Activated CD4-positive, alpha-beta T cell treated with anti-CD3 and anti-CD28 coated beads for 36 hours (primary cell): ENCODE measurements at regions not wholly inside any gene's neighbourhood (a gene's known extent, or its start where the extent isn't known, plus 50 kb on each side); places are given as distances from the start of the nearest gene placed in this dataset.

Experiments used
- ATAC-seq: fragments of 200-7000 bp; cut with Tn5 transposase; one replicate; pipeline ENCODE4 v1.10.0; 2021; ENCODE audit warnings: mild to moderate bottlenecking, moderate library complexity
- CTCF ChIA-PET: fragments of 350-600 bp; sonication (Branson Sonifier 250); formaldehyde crosslinking; loops from one replicate; lab custom pipeline; 2021; ENCODE audit warnings: antibody characterized with exemption; lab: Charles Lee
- POLR2A ChIA-PET: fragments of 350-600 bp; sonication (Branson Sonifier 250); formaldehyde crosslinking; loops from one replicate; lab custom pipeline; 2021; ENCODE audit warnings: antibody characterized with exemption, inconsistent platforms; lab: Charles Lee
- DNase-seq: peaks from one replicate; pipeline ENCODE4 v3.0.0-alpha.2; 2020
- H3K27ac Mint-ChIP-seq: one replicate; pipeline ENCODE4 v1.8.0; 2021; ENCODE audit warnings: mixed read lengths
- H3K27me3 Mint-ChIP-seq: one replicate; pipeline ENCODE4 v1.8.0; 2021; ENCODE audit warnings: mixed read lengths
- H3K36me3 Mint-ChIP-seq: one replicate; pipeline ENCODE4 v1.8.0; 2021; ENCODE audit warnings: low read depth, mixed read lengths
- H3K4me1 Mint-ChIP-seq: one replicate; pipeline ENCODE4 v1.8.0; 2021; ENCODE audit warnings: mixed read lengths
- H3K4me3 Mint-ChIP-seq: one replicate; pipeline ENCODE4 v1.8.0; 2021; ENCODE audit warnings: mild to moderate bottlenecking, moderate library complexity, mixed read lengths
- H3K9me3 Mint-ChIP-seq: one replicate; pipeline ENCODE4 v1.8.0; 2021; ENCODE audit warnings: low read depth, mixed read lengths
- intact Hi-C, 2 experiments: fragments of 100-400 bp; cut with DNase I in 1 of 2; cut with micrococcal nuclease in 1 of 2; formaldehyde crosslinking; loops; one replicate each; pipeline versions ENCODE4 v1.14.2 to v1.15.1; 2022 to 2024; cut with DNase I, micrococcal nuclease

DNA sequence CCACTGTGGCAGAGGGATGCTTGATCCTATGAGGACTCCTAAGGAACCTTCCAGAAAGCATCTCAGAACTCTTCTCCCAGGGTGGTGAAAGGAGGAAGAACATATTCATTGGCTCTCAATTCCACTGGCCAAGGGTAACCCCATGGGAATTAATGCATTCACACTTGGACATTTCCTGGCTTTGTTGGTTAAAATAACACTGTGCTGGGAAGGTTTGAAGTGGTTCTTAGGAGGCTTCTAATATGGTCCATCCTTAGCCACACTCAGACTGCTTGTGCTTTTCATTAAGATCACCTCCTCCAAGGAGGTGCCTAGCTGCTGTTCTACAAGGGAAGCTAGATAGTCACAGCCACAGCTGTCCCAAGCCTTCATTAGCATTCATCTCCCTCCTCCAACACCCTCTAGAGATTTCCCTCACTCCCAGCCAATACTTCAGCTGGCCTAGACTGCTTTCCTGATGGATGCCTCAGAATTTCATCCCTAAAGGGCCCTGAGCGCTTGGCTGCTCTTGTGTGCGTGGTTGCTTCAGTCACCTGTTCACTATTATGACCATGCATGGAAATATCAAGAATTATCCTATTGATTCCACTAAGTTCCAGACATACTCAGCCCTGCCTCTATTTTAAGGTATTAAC is 544.4 kb downstream of the PLPP3 start:
- no peaks in the 10 kb centered on the region for H3K4me1 Mint-ChIP-seq
- no peak for ATAC-seq

GRCh38 chr1:56034222-56034621 is 545.1 kb downstream of the PLPP3 start:
- H3K27me3 Mint-ChIP-seq, result no peaks in the 10 kb centered on the region
- H3K9me3 Mint-ChIP-seq, result no peaks in the 10 kb centered on the region
- CTCF ChIA-PET, result no interaction called here
- intact Hi-C loops, result no loop called here
- ATAC-seq (no peak), DNase-seq (no peak)
- POLR2A ChIA-PET, result no interaction called here
- H3K4me3 Mint-ChIP-seq, result no peak overlapping the region
- H3K27ac Mint-ChIP-seq, result no peak overlapping the region
- no peaks in the 10 kb centered on the region for H3K4me1 Mint-ChIP-seq
- H3K36me3 Mint-ChIP-seq, result no peaks in the 10 kb centered on the region

More for the DNA sequence above, 544.4 kb downstream of the PLPP3 start:
- ChIA-PET CTCF (no interaction called here), POLR2A (no interaction called here)
- Mint-ChIP-seq H3K9me3 (no peaks in the 10 kb centered on the region), H3K27me3 (no peaks in the 10 kb centered on the region), H3K4me3 (no peak overlapping the region), H3K27ac (no peak overlapping the region), H3K36me3 (no peaks in the 10 kb centered on the region)
- no peak for DNase-seq
- intact Hi-C loops, result no loop called here

GRCh38 chr1:56033321-56034037 is 545.9 kb downstream of the PLPP3 start:
- ChIA-PET POLR2A (no interaction called here), CTCF (no interaction called here)
- H3K36me3 Mint-ChIP-seq, result no peaks in the 10 kb centered on the region
- H3K4me1 Mint-ChIP-seq, result no peaks in the 10 kb centered on the region
- H3K27ac Mint-ChIP-seq, result no peak overlapping the region
- DNase-seq, result no peak
- no peak for ATAC-seq
- no peaks in the 10 kb centered on the region for H3K27me3 Mint-ChIP-seq
- no peak overlapping the region for H3K4me3 Mint-ChIP-seq
- H3K9me3 Mint-ChIP-seq, result no peaks in the 10 kb centered on the region
- intact Hi-C loops, result no loop called here

DNA sequence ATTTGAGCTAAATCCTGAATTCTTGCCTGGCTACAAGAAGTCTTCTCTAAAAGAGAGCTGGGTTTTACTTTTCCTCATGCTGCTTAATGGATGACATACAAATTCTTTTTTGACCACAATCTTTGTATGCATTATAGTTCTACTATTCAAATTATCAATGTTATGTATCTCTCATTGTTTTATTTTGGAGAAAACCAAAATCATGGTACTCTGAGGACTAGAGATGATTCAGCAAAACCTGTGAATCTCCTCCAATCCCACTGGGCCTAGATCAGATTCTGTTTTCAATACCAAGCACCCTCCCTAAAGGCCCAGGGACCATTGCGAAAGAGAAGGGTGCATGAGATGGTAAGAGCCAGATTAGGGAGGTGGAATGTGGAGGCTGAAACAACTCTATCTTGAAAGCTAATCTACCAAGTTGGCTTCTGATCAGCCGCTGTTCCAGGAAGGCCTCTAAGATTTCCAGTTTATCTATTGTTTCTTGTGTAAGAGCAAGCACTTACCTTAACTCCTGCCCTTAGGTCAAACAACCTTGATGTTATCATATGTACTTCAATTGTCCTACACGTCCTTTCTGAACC is 547.2 kb downstream of the PLPP3 start:
- Mint-ChIP-seq H3K36me3 (no peaks in the 10 kb centered on the region), H3K4me3 (no peak overlapping the region), H3K4me1 (no peaks in the 10 kb centered on the region), H3K27me3 (no peaks in the 10 kb centered on the region), H3K9me3 (no peaks in the 10 kb centered on the region), H3K27ac (no peak overlapping the region)
- intact Hi-C loops, result no loop called here
- POLR2A ChIA-PET, result no interaction called here
- DNase-seq (no peak), ATAC-seq (no peak)
- CTCF ChIA-PET, result no interaction called here

DNA sequence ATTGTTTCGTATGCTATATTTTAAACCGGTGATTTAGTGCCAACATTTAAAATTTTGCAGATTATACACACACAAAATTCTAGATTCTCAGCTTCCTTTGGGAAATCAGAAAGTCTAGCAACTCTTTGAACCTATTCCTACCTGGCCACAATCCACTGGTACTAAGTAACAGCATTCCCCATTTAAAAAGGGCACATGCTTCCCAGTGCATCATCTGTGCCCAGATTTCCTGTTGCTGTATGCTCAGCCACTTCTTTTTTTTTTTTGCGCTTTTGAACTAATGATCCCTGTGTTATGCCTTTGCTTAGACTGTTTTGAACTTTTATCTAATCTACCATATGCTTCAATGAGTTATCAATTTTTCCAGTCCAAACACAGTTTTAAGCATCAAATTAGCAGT is 548.4 kb downstream of the PLPP3 start:
- DNase-seq (no peak), ATAC-seq (no peak)
- ChIA-PET CTCF (no interaction called here), POLR2A (no interaction called here)
- Mint-ChIP-seq H3K4me3 (no peak overlapping the region), H3K36me3 (no peaks in the 10 kb centered on the region), H3K4me1 (no peaks in the 10 kb centered on the region), H3K27me3 (no peaks in the 10 kb centered on the region), H3K27ac (no peak overlapping the region), H3K9me3 (no peaks in the 10 kb centered on the region)
- intact Hi-C loops, result no loop called here

GRCh38 chr1:56029319-56030003 is 549.9 kb downstream of the PLPP3 start:
- H3K27ac Mint-ChIP-seq, result no peak overlapping the region
- H3K27me3 Mint-ChIP-seq, result no peaks in the 10 kb centered on the region
- ATAC-seq, result no peak
- no peak overlapping the region for H3K4me3 Mint-ChIP-seq
- H3K9me3 Mint-ChIP-seq, result no peaks in the 10 kb centered on the region
- no peaks in the 10 kb centered on the region for H3K36me3 Mint-ChIP-seq
- DNase-seq, result no peak
- intact Hi-C loops, result no loop called here
- H3K4me1 Mint-ChIP-seq, result no peaks in the 10 kb centered on the region
- POLR2A ChIA-PET, result no interaction called here
- CTCF ChIA-PET, result no interaction called here

DNA sequence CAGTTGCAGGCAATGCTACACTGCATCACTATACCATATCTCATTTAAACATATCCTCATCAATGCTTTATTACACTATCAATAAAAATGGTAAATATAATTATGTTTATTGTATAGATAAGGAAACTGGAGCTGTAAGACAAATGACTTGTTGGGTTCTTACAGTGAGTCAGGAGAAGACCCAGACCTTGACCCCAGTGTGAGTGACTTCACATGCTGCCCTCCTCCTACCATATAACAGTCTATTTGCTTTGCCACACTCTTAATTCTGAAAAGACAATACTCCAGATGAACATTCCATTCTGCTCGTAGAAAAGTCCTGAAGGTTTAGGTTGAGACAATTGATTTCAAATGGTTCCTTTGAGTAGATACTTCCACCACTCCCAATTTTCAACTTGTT is 550.5 kb downstream of the PLPP3 start:
- intact Hi-C loops, result no loop called here
- H3K4me1 Mint-ChIP-seq, result no peaks in the 10 kb centered on the region
- no peak overlapping the region for H3K4me3 Mint-ChIP-seq
- CTCF ChIA-PET, result no interaction called here
- POLR2A ChIA-PET, result no interaction called here
- ATAC-seq, result no peak
- H3K27ac Mint-ChIP-seq, result no peak overlapping the region
- H3K27me3 Mint-ChIP-seq, result no peaks in the 10 kb centered on the region
- no peaks in the 10 kb centered on the region for H3K9me3 Mint-ChIP-seq
- no peak for DNase-seq
- H3K36me3 Mint-ChIP-seq, result no peaks in the 10 kb centered on the region

DNA sequence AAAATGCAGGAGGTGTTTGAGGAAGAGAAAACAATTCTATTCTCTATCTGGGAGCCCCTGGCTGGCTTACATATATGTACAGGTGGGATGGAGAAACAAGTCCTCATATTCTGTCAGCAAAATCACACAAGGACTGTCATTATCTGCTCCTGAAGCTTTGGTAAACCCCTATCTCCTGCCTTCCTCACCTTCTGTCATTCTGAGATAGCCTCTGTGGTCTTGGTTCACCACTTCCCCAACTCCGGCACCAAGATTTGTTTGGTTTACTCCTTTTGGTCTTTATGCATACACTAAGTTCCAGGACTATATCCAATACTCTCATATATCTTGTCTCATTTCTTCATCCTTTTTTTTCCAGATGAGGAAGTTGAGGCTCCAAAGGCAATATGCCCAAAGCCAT is 551.1 kb downstream of the PLPP3 start:
- DNase-seq (no peak), ATAC-seq (no peak)
- Mint-ChIP-seq H3K4me1 (no peaks in the 10 kb centered on the region), H3K36me3 (no peaks in the 10 kb centered on the region), H3K27me3 (no peaks in the 10 kb centered on the region), H3K4me3 (no peak overlapping the region), H3K27ac (no peak overlapping the region), H3K9me3 (no peaks in the 10 kb centered on the region)
- ChIA-PET POLR2A (no interaction called here), CTCF (no interaction called here)
- intact Hi-C loops, result no loop called here

DNA sequence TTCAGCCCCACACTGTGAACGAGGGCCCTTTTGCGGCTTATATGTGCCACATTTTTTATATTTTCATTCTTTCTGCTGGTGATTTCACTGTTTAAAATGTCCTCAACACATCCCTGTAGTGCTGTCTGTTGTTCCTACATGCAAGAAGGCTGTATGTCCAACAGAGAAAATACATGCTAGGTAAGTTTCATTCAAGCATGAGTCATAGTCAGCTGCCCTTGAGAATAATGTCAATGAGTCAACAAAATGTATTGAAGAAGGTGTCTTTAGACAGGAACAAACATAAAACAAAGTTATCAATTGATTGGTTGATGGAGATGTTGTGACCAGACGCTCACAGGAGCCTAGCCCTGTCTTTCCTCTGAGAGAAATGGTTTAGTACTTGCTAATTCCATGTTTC is 553.4 kb downstream of the PLPP3 start:
- H3K4me3 Mint-ChIP-seq, result no peak overlapping the region
- no peaks in the 10 kb centered on the region for H3K4me1 Mint-ChIP-seq
- H3K9me3 Mint-ChIP-seq, result no peaks in the 10 kb centered on the region
- ATAC-seq, result no peak
- ChIA-PET POLR2A (no interaction called here), CTCF (no interaction called here)
- intact Hi-C loops, result no loop called here
- H3K27ac Mint-ChIP-seq, result no peak overlapping the region
- no peaks in the 10 kb centered on the region for H3K27me3 Mint-ChIP-seq
- no peak for DNase-seq
- H3K36me3 Mint-ChIP-seq, result no peaks in the 10 kb centered on the region

DNA sequence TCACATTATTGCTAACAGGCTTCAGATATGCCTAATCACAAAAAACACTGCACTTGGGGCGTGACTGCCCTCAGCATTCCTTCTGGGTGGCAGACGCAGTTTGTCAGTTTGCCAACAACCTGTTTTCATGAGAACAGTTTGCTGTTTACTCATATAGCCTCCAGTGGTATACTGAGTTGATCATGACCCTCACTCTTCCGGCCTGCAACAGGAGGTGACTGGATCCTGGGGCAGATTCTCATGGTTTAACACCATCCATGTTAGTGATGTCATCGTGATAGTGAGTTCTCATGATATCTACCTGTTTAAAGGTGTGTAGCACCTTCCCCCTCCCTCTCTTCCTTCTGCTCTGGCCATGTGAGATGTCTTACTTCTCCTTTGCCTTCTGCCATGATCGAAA is 555.2 kb downstream of the PLPP3 start:
- Mint-ChIP-seq H3K36me3 (no peaks in the 10 kb centered on the region), H3K4me3 (no peak overlapping the region), H3K27ac (no peak overlapping the region), H3K27me3 (no peaks in the 10 kb centered on the region), H3K4me1 (no peaks in the 10 kb centered on the region), H3K9me3 (peaks cover 2% of the 10 kb centered on the region)
- intact Hi-C loops, result no loop called here
- DNase-seq (no peak), ATAC-seq (no peak)
- ChIA-PET POLR2A (no interaction called here), CTCF (interaction anchor here (0.7 kb wide), 1 partner anchor 561 kb away, joined by 3 read pairs; no protein-coding TSS in a partner anchor)

DNA sequence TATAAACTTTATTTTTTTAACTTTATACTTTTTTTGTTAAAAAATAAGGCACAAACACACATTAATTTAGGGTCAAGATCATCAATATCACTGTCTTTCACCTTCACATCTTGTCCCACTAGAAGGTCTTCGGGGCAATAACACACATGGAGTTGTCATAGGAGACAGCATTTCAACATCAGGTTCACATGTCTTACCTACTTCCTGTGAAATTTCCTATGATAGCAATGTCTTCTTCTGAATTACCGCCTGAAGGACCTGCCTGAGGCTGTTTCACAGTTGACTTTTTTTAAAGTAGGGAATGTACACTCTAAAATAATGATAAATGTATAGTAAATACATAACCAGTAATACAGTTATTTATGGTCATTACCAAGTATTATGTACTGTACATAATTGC is 559.4 kb downstream of the PLPP3 start:
- H3K4me1 Mint-ChIP-seq, result no peaks in the 10 kb centered on the region
- POLR2A ChIA-PET, result no interaction called here

GRCh38 chr1:56019472-56019871 is 559.9 kb downstream of the PLPP3 start:
- ATAC-seq (no peak), DNase-seq (no peak)
- ChIA-PET POLR2A (no interaction called here), CTCF (no interaction called here)
- intact Hi-C loops, result no loop called here
- Mint-ChIP-seq H3K36me3 (no peaks in the 10 kb centered on the region), H3K4me1 (no peaks in the 10 kb centered on the region), H3K27me3 (no peaks in the 10 kb centered on the region), H3K27ac (no peak overlapping the region), H3K4me3 (no peak overlapping the region), H3K9me3 (peaks cover 2% of the 10 kb centered on the region)

More for the DNA sequence above, 559.4 kb downstream of the PLPP3 start:
- ATAC-seq (no peak), DNase-seq (no peak)
- H3K27ac Mint-ChIP-seq, result no peak overlapping the region
- H3K4me3 Mint-ChIP-seq, result no peak overlapping the region
- no peaks in the 10 kb centered on the region for H3K36me3 Mint-ChIP-seq
- intact Hi-C loops, result no loop called here
- CTCF ChIA-PET, result no interaction called here
- peaks cover 2% of the 10 kb centered on the region for H3K9me3 Mint-ChIP-seq
- no peaks in the 10 kb centered on the region for H3K27me3 Mint-ChIP-seq
